ENCODE measurements at regions not wholly inside any gene's neighbourhood (a gene's known extent, or its start where the extent isn't known, plus 50 kb on each side); places are given as distances from the start of the nearest gene placed in this dataset.

GRCh38 chr1:106120789-106121188 is 935.7 kb upstream of the PRMT6 start:
- no peaks in the 10 kb centered on the region for H3K36me3 ChIP-seq (ENCODE audit: control insufficient read depth, insufficient read depth, low read length)
- H3K4me3 ChIP-seq (ENCODE audit: low read length) = no peak overlapping the region
- H3K27ac ChIP-seq (ENCODE audit: low read length) = no peak overlapping the region
- WGBS (ENCODE audit: insufficient coverage, low lambda C conversion rate) = no CpG with 5 or more reads among the region's 2 CpGs
- peaks cover 11% of the 10 kb centered on the region for H3K9me3 ChIP-seq (ENCODE audit: control insufficient read depth, low read depth, low read length)
- no peak for DNase-seq
- H3K27me3 ChIP-seq (ENCODE audit: control insufficient read depth, insufficient read depth, low read length) = no peaks in the 10 kb centered on the region
- no peaks in the 10 kb centered on the region for H3K4me1 ChIP-seq (ENCODE audit: control insufficient read depth, insufficient read depth, low read length)

- no peak overlapping the region for H3K4me3 ChIP-seq (ENCODE audit: low read length)
- DNase-seq = no peak
- no CpG with 5 or more reads among the region's 6 CpGs for WGBS (ENCODE audit: insufficient coverage, low lambda C conversion rate)
These were observed 934.7 kb upstream of the PRMT6 start for GRCh38 chr1:106121728-106122127.

GRCh38 chr1:106134561-106134960 is 921.9 kb upstream of the PRMT6 start:
- Histone ChIP-seq H3K4me1 (ENCODE audit: control insufficient read depth, insufficient read depth, low read length) (no peaks in the 10 kb centered on the region), H3K9me3 (ENCODE audit: control insufficient read depth, low read depth, low read length) (peaks cover 3% of the 10 kb centered on the region), H3K4me3 (ENCODE audit: low read length) (no peak overlapping the region), H3K36me3 (ENCODE audit: control insufficient read depth, insufficient read depth, low read length) (no peaks in the 10 kb centered on the region), H3K27ac (ENCODE audit: low read length) (no peak overlapping the region), H3K27me3 (ENCODE audit: control insufficient read depth, insufficient read depth, low read length) (no peaks in the 10 kb centered on the region)
- 13% methylated on average over 3 of the region's 3 CpGs for WGBS (ENCODE audit: insufficient coverage, low lambda C conversion rate)
- no peak for DNase-seq

More at GRCh38 chr1:106121728-106122127, 934.7 kb upstream of the PRMT6 start:
- no peaks in the 10 kb centered on the region for H3K36me3 ChIP-seq (ENCODE audit: control insufficient read depth, insufficient read depth, low read length)
- no peaks in the 10 kb centered on the region for H3K4me1 ChIP-seq (ENCODE audit: control insufficient read depth, insufficient read depth, low read length)
- H3K9me3 ChIP-seq (ENCODE audit: control insufficient read depth, low read depth, low read length) = peaks cover 11% of the 10 kb centered on the region
- H3K27me3 ChIP-seq (ENCODE audit: control insufficient read depth, insufficient read depth, low read length) = no peaks in the 10 kb centered on the region
- no peak overlapping the region for H3K27ac ChIP-seq (ENCODE audit: low read length)

- H3K4me3 ChIP-seq (ENCODE audit: low read length) = no peak overlapping the region
- no peak overlapping the region for H3K27ac ChIP-seq (ENCODE audit: low read length)
- no peak for DNase-seq
- no peaks in the 10 kb centered on the region for H3K36me3 ChIP-seq (ENCODE audit: control insufficient read depth, insufficient read depth, low read length)
- H3K27me3 ChIP-seq (ENCODE audit: control insufficient read depth, insufficient read depth, low read length) = no peaks in the 10 kb centered on the region
- no peaks in the 10 kb centered on the region for H3K4me1 ChIP-seq (ENCODE audit: control insufficient read depth, insufficient read depth, low read length)
- 93% methylated on average over 3 of the region's 5 CpGs for WGBS (ENCODE audit: insufficient coverage, low lambda C conversion rate)
- no peaks in the 10 kb centered on the region for H3K9me3 ChIP-seq (ENCODE audit: control insufficient read depth, low read depth, low read length)
These were observed 883.4 kb upstream of the PRMT6 start for GRCh38 chr1:106173101-106173500.

- no peaks in the 10 kb centered on the region for H3K36me3 ChIP-seq (ENCODE audit: control insufficient read depth, insufficient read depth, low read length)
- H3K9me3 ChIP-seq (ENCODE audit: control insufficient read depth, low read depth, low read length) = no peaks in the 10 kb centered on the region
- no peak overlapping the region for H3K27ac ChIP-seq (ENCODE audit: low read length)
- DNase-seq = no peak
- no peaks in the 10 kb centered on the region for H3K4me1 ChIP-seq (ENCODE audit: control insufficient read depth, insufficient read depth, low read length)
- no peaks in the 10 kb centered on the region for H3K27me3 ChIP-seq (ENCODE audit: control insufficient read depth, insufficient read depth, low read length)
- no peak overlapping the region for H3K4me3 ChIP-seq (ENCODE audit: low read length)
These were observed 877.7 kb upstream of the PRMT6 start for GRCh38 chr1:106178791-106179190.

- H3K27me3 ChIP-seq (ENCODE audit: control insufficient read depth, insufficient read depth, low read length) = no peaks in the 10 kb centered on the region
- no peak overlapping the region for H3K4me3 ChIP-seq (ENCODE audit: low read length)
- no peaks in the 10 kb centered on the region for H3K4me1 ChIP-seq (ENCODE audit: control insufficient read depth, insufficient read depth, low read length)
- no peak overlapping the region for H3K27ac ChIP-seq (ENCODE audit: low read length)
- DNase-seq = no peak
- H3K9me3 ChIP-seq (ENCODE audit: control insufficient read depth, low read depth, low read length) = no peaks in the 10 kb centered on the region
- no peaks in the 10 kb centered on the region for H3K36me3 ChIP-seq (ENCODE audit: control insufficient read depth, insufficient read depth, low read length)
These were observed 874.6 kb upstream of the PRMT6 start for GRCh38 chr1:106181866-106182265.

GRCh38 chr1:106185089-106185488 is 871.4 kb upstream of the PRMT6 start:
- Histone ChIP-seq H3K27ac (ENCODE audit: low read length) (no peak overlapping the region), H3K9me3 (ENCODE audit: control insufficient read depth, low read depth, low read length) (no peaks in the 10 kb centered on the region), H3K4me1 (ENCODE audit: control insufficient read depth, insufficient read depth, low read length) (no peaks in the 10 kb centered on the region), H3K36me3 (ENCODE audit: control insufficient read depth, insufficient read depth, low read length) (no peaks in the 10 kb centered on the region), H3K4me3 (ENCODE audit: low read length) (no peak overlapping the region), H3K27me3 (ENCODE audit: control insufficient read depth, insufficient read depth, low read length) (no peaks in the 10 kb centered on the region)
- DNase-seq = no peak

GRCh38 chr1:106189780-106190179 is 866.7 kb upstream of the PRMT6 start:
- Histone ChIP-seq H3K9me3 (ENCODE audit: control insufficient read depth, low read depth, low read length) (no peaks in the 10 kb centered on the region), H3K27ac (ENCODE audit: low read length) (no peak overlapping the region), H3K4me1 (ENCODE audit: control insufficient read depth, insufficient read depth, low read length) (no peaks in the 10 kb centered on the region), H3K27me3 (ENCODE audit: control insufficient read depth, insufficient read depth, low read length) (no peaks in the 10 kb centered on the region), H3K36me3 (ENCODE audit: control insufficient read depth, insufficient read depth, low read length) (no peaks in the 10 kb centered on the region), H3K4me3 (ENCODE audit: low read length) (no peak overlapping the region)
- DNase-seq = no peak
- no CpG with 5 or more reads among the region's 2 CpGs for whole genome bisulfite sequencing (ENCODE audit: insufficient coverage, low lambda C conversion rate)

GRCh38 chr1:106194206-106194605 is 862.3 kb upstream of the PRMT6 start:
- Histone ChIP-seq H3K36me3 (ENCODE audit: control insufficient read depth, insufficient read depth, low read length) (no peaks in the 10 kb centered on the region), H3K27ac (ENCODE audit: low read length) (no peak overlapping the region), H3K9me3 (ENCODE audit: control insufficient read depth, low read depth, low read length) (no peaks in the 10 kb centered on the region)

GRCh38 chr1:106200711-106201110 is 855.8 kb upstream of the PRMT6 start:
- 83% methylated on average over 1 of the region's 3 CpGs for WGBS (ENCODE audit: insufficient coverage, low lambda C conversion rate)
- Histone ChIP-seq H3K27ac (ENCODE audit: low read length) (no peak overlapping the region), H3K4me1 (ENCODE audit: control insufficient read depth, insufficient read depth, low read length) (no peaks in the 10 kb centered on the region), H3K4me3 (ENCODE audit: low read length) (no peak overlapping the region), H3K9me3 (ENCODE audit: control insufficient read depth, low read depth, low read length) (no peaks in the 10 kb centered on the region), H3K27me3 (ENCODE audit: control insufficient read depth, insufficient read depth, low read length) (no peaks in the 10 kb centered on the region), H3K36me3 (ENCODE audit: control insufficient read depth, insufficient read depth, low read length) (no peaks in the 10 kb centered on the region)
- DNase-seq = no peak

More at GRCh38 chr1:106194206-106194605, 862.3 kb upstream of the PRMT6 start:
- no peak for DNase-seq
- Histone ChIP-seq H3K27me3 (ENCODE audit: control insufficient read depth, insufficient read depth, low read length) (no peaks in the 10 kb centered on the region), H3K4me1 (ENCODE audit: control insufficient read depth, insufficient read depth, low read length) (no peaks in the 10 kb centered on the region), H3K4me3 (ENCODE audit: low read length) (no peak overlapping the region)

- no peaks in the 10 kb centered on the region for H3K4me1 ChIP-seq (ENCODE audit: control insufficient read depth, insufficient read depth, low read length)
- H3K27me3 ChIP-seq (ENCODE audit: control insufficient read depth, insufficient read depth, low read length) = no peaks in the 10 kb centered on the region
- no peaks in the 10 kb centered on the region for H3K9me3 ChIP-seq (ENCODE audit: control insufficient read depth, low read depth, low read length)
- no CpG with 5 or more reads among the region's 1 CpG for WGBS (ENCODE audit: insufficient coverage, low lambda C conversion rate)
- no peaks in the 10 kb centered on the region for H3K36me3 ChIP-seq (ENCODE audit: control insufficient read depth, insufficient read depth, low read length)
- DNase-seq = no peak
- H3K4me3 ChIP-seq (ENCODE audit: low read length) = no peak overlapping the region
- no peak overlapping the region for H3K27ac ChIP-seq (ENCODE audit: low read length)
These were observed 849.3 kb upstream of the PRMT6 start for GRCh38 chr1:106207185-106207584.

All from large intestine (tissue), 3 donors.